Prostate gland (tissue), 2 donors: ENCODE measurements at regions not wholly inside any gene's neighbourhood (a gene's known extent, or its start where the extent isn't known, plus 50 kb on each side); places are given as distances from the start of the nearest gene placed in this dataset.
A peak's percentile ranks its signal among the peaks of the same experiment; 100 is the strongest.

Source experiments
- DNase-seq: peaks from one replicate; pipeline ENCODE4 v3.0.0-alpha.2; 2019; ENCODE audit warnings: low spot score
- H3K27ac ChIP-seq, 2 donors: fragments of 200-600 bp; sonication (generic); 2 replicates each; pipeline ENCODE4 v1.5.1; 2017 to 2019
- H3K27me3 ChIP-seq: fragments of 200-600 bp; sonication (generic); replicated peaks from 2 replicates; pipeline ENCODE4 v1.5.1; 2019; ENCODE audit not compliant: insufficient read depth
- H3K36me3 ChIP-seq, 2 donors: fragments of 200-600 bp; sonication (generic); 1 replicate in 1 of 2; 2 replicates in 1 of 2; pipeline versions ENCODE4 v1.5.1 to v1.8.1; 2017 to 2019
- H3K4me1 ChIP-seq: fragments of 200-600 bp; sonication (generic); replicated peaks from 2 replicates; pipeline ENCODE4 v1.5.1; 2019
- H3K4me3 ChIP-seq, 2 donors: fragments of 200-600 bp; sonication (generic); 2 replicates each; pipeline ENCODE4 v1.5.1; 2017 to 2019
- H3K9me3 ChIP-seq: fragments of 200-600 bp; sonication (generic); 2 replicates; pipeline ENCODE4 v1.5.1; 2017
- POLR2A ChIP-seq: fragments of 450-650 bp; IDR thresholded peaks from one replicate; pipeline ENCODE4 v1.6.1; 2016; ENCODE audit warnings: antibody characterized with exemption, mild to moderate bottlenecking
- POLR2AphosphoS5 ChIP-seq: sonication (generic); formaldehyde crosslinking; IDR thresholded peaks from one replicate; pipeline ENCODE4 v1.6.1; 2017; ENCODE audit warnings: antibody characterized with exemption
- WGBS: methylation state at CpG from one replicate; pipeline ENCODE4 v1.1.5; 2018; 5-methylcytosine and 5-hydroxymethylcytosine counted together
- intact Hi-C: fragments of 100-400 bp; cut with DNase I; formaldehyde crosslinking; loops from one replicate; pipeline ENCODE4 v1.14.2; 2022
- TF ChIP-seq, protein P1 (sequence below), 4 experiments: fragments of 200-600 bp in 2 of 4; fragments of 450-650 bp in 2 of 4; sonication (generic) in 2 of 4; IDR thresholded peaks; 1 replicate in 3 of 4; 2 replicates in 1 of 4; pipeline ENCODE4 v1.5.1; 2016 to 2019; ENCODE audit warnings: antibody characterized with exemption in 4 of 4, mild to moderate bottlenecking in 2 of 4, moderate library complexity in 2 of 4

- Histone ChIP-seq H3K36me3 (no peaks in the 10 kb centered on the region), H3K27ac (peak overlapping the region; percentile 56 to 60), H3K4me1 (peaks cover 3% of the 10 kb centered on the region), H3K9me3 (no peaks in the 10 kb centered on the region), H3K27me3 (no peaks in the 10 kb centered on the region), H3K4me3 (no peak overlapping the region)
- TF ChIP-seq POLR2A: no peak
- TF ChIP-seq, protein P1, sequence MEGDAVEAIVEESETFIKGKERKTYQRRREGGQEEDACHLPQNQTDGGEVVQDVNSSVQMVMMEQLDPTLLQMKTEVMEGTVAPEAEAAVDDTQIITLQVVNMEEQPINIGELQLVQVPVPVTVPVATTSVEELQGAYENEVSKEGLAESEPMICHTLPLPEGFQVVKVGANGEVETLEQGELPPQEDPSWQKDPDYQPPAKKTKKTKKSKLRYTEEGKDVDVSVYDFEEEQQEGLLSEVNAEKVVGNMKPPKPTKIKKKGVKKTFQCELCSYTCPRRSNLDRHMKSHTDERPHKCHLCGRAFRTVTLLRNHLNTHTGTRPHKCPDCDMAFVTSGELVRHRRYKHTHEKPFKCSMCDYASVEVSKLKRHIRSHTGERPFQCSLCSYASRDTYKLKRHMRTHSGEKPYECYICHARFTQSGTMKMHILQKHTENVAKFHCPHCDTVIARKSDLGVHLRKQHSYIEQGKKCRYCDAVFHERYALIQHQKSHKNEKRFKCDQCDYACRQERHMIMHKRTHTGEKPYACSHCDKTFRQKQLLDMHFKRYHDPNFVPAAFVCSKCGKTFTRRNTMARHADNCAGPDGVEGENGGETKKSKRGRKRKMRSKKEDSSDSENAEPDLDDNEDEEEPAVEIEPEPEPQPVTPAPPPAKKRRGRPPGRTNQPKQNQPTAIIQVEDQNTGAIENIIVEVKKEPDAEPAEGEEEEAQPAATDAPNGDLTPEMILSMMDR (IDR thresholded peaks at IDR 0.05): no peak
- TF ChIP-seq POLR2AphosphoS5: no peak
- intact Hi-C loops: no loop called here
- no peak for DNase-seq
- 68% methylated on average over 8 of the region's 8 CpGs for WGBS
Observed at GRCh38 chr12:124438437-124439056, 128.9 kb downstream of the NCOR2 start.

GRCh38 chr12:124437617-124438436 lies 129.6 kb downstream of the NCOR2 start:
- peak overlapping the region in 1 of 2 donors; percentile 15 for H3K27ac ChIP-seq
- 72% methylated on average over 36 of the region's 36 CpGs for WGBS
- H3K36me3 ChIP-seq: no peaks in the 10 kb centered on the region
- TF ChIP-seq POLR2A: no peak
- TF ChIP-seq, protein P1 (IDR thresholded peaks at IDR 0.05): no peak
- TF ChIP-seq POLR2AphosphoS5: no peak
- H3K9me3 ChIP-seq: no peaks in the 10 kb centered on the region
- H3K27me3 ChIP-seq: no peaks in the 10 kb centered on the region
- no peak overlapping the region for H3K4me3 ChIP-seq
- no peak for DNase-seq
- peaks cover 3% of the 10 kb centered on the region for H3K4me1 ChIP-seq
- intact Hi-C loops: no loop called here

GRCh38 chr12:124437121-124437520 lies 130.3 kb downstream of the NCOR2 start:
- Histone ChIP-seq H3K4me3 (no peak overlapping the region), H3K27ac (no peak overlapping the region), H3K27me3 (no peaks in the 10 kb centered on the region), H3K9me3 (no peaks in the 10 kb centered on the region), H3K4me1 (peaks cover 3% of the 10 kb centered on the region), H3K36me3 (no peaks in the 10 kb centered on the region)
- WGBS: 81% methylated on average over 7 of the region's 7 CpGs
- DNase-seq: no peak
- intact Hi-C loops: no loop called here
- TF ChIP-seq POLR2AphosphoS5: no peak
- TF ChIP-seq, protein P1 (IDR thresholded peaks at IDR 0.05): no peak
- TF ChIP-seq POLR2A: no peak

- Histone ChIP-seq H3K4me1 (peaks cover 3% of the 10 kb centered on the region), H3K4me3 (no peak overlapping the region), H3K27me3 (no peaks in the 10 kb centered on the region), H3K9me3 (no peaks in the 10 kb centered on the region), H3K36me3 (no peaks in the 10 kb centered on the region), H3K27ac (peak overlapping the region in 1 of 2 donors; percentile 28)
- DNase-seq: no peak
- TF ChIP-seq POLR2A: no peak
- TF ChIP-seq, protein P1 (IDR thresholded peaks at IDR 0.05): no peak
- TF ChIP-seq POLR2AphosphoS5: no peak
- intact Hi-C loops: no loop called here
- WGBS: 69% methylated on average over 8 of the region's 8 CpGs
Observed at GRCh38 chr12:124436366-124436765, 131.0 kb downstream of the NCOR2 start.
